ENCODE measurements at regions not wholly inside any gene's neighbourhood (a gene's known extent, or its start where the extent isn't known, plus 50 kb on each side); places are given as distances from the start of the nearest gene placed in this dataset.

DNA sequence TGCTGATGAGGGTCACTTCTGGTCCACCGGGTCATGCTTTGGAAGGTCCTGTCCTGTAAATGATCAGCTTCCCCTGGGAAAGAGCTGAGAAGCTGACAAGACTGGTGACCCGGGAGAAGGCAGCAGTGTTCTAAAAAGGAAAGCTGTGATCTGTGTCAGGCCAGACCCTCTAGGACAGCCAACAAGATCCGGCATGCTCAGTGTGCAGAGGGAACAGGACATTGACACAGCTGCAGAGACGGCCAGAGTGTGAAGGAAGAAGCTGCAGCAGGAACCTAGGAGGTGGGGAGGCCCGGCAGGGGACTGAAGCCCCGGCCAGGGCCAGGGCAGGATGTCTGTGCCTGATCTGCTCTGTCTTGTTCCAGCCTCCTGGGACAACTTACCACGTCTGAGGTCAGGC lies 372.7 kb upstream of the ID2 start:
- H3K36me3 ChIP-seq (ENCODE audit: insufficient read depth, low read depth, low read length) = no peaks in the 10 kb centered on the region
- H3K4me1 ChIP-seq (ENCODE audit: insufficient read depth, low read length) = no peaks in the 10 kb centered on the region
- no peak overlapping the region for H3K9ac ChIP-seq (ENCODE audit: low read depth, low read length)
- no peaks in the 10 kb centered on the region for H3K9me3 ChIP-seq (ENCODE audit: insufficient read depth, low read depth, low read length)
- no peak overlapping the region for H3K4me3 ChIP-seq (ENCODE audit: low read length)
- no peak overlapping the region for H3K27ac ChIP-seq (ENCODE audit: low read length)
- H3K27me3 ChIP-seq (ENCODE audit: insufficient read depth, low read length) = no peaks in the 10 kb centered on the region; the same call in 1 of the 2 replicates

DNA sequence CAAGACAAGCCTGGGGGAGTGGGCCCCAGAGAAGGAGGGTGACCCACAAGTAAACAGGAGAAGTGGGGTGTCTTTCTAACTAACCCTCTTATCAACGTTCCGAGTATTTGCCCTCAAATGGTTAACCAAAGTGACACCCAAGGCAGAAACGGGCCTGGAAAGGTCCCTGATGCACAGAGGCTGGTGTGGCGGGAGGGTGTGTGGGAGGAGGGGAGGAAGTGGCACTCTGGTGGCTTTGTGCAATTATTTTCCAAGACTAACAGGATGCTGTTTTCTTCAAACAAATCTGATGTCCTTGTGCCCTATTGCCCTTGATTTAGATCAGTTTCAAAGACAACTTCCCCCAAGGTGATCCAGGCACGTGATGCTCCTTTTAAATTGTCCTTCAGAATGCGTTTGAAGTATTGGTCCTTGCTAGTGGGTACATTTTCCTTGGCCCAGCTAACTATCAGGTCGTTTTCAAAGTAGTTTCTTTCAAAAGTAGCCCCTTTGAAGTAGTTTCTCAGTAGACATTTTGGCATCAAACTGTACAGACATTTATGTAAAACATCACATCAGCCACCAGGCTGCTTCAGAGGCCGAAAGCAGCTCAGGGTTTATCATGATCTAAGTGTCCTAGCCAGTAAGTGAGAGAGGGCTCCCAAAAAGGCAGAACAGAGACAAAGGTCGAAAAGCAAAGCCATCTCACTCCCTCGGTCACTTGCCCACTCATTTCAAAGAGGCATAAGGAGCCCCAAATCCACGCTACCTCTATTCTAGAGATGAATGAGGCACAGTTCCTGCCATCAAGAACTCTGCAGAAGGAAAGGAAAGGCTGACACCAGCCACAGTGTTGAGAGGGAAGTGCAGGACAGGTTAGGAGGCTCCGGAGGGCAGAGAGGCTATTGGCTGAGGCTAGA lies 371.1 kb upstream of the ID2 start:
- Histone ChIP-seq H3K36me3 (ENCODE audit: insufficient read depth, low read depth, low read length) (no peaks in the 10 kb centered on the region), H3K4me3 (ENCODE audit: low read length) (no peak overlapping the region), H3K9me3 (ENCODE audit: insufficient read depth, low read depth, low read length) (no peaks in the 10 kb centered on the region), H3K4me1 (ENCODE audit: insufficient read depth, low read length) (peaks cover 5% of the 10 kb centered on the region; the same call in 1 of the 2 replicates), H3K9ac (ENCODE audit: low read depth, low read length) (no peak overlapping the region), H3K27ac (ENCODE audit: low read length) (no peak overlapping the region), H3K27me3 (ENCODE audit: insufficient read depth, low read length) (no peaks in the 10 kb centered on the region; the same call in 1 of the 2 replicates)

GRCh38 chr2:8312221-8312620 lies 369.6 kb upstream of the ID2 start:
- Histone ChIP-seq H3K9me3 (ENCODE audit: insufficient read depth, low read depth, low read length) (no peaks in the 10 kb centered on the region), H3K27me3 (ENCODE audit: insufficient read depth, low read length) (no peaks in the 10 kb centered on the region; the same call in 1 of the 2 replicates), H3K4me3 (ENCODE audit: low read length) (no peak overlapping the region), H3K4me1 (ENCODE audit: insufficient read depth, low read length) (peaks cover 7% of the 10 kb centered on the region; the same call in 1 of the 2 replicates), H3K9ac (ENCODE audit: low read depth, low read length) (no peak overlapping the region), H3K27ac (ENCODE audit: low read length) (no peak overlapping the region), H3K36me3 (ENCODE audit: insufficient read depth, low read depth, low read length) (no peaks in the 10 kb centered on the region)

DNA sequence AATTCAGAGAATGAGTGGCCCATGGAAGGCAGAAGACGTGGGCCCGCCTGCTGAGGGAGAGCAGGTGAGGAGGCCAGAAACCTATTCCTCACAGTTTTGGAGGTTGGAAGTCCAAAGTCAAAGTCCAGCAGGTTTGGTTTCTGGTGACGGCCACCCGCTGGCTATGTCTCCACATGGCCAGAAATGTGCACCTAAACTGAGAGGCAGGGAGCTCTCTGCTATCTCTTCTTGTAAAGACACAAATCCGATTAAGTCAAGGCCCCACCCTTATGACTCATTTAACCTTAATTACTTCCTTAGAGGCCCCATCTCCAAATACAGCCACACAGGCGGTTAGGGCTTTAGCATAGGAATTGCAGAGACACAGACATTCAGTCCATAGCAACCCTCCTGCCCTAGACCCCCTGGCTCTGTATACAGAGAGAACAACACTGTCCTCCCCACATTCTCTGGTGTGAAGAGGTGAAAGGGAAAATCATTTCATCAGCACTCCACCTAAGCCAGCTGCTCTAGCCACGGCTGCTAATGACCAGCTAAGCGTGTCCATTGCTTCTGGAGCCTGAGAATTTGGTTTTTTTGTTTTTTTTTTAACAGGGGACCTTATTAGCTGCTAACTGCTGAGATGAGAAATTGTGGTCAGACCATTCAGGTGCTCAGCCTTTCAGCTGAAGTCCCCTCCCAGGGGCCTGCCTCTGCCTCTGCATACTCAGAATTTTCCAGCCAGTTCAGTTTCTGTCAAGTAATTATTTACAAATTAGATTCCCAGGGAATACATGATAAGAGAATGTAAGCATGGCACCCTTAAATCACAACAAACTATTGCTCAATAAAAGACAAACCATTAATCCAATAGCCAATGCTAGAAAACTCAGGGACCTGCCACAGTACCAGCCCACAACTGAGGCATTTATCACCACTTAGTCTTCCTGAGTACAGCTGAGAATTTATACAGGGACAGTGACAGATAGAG lies 368.7 kb upstream of the ID2 start:
- H3K27me3 ChIP-seq (ENCODE audit: insufficient read depth, low read length) = no peaks in the 10 kb centered on the region; the same call in 1 of the 2 replicates
- H3K4me1 ChIP-seq (ENCODE audit: insufficient read depth, low read length) = peaks cover 7% of the 10 kb centered on the region; the same call in 1 of the 2 replicates
- no peak overlapping the region for H3K27ac ChIP-seq (ENCODE audit: low read length)
- no peaks in the 10 kb centered on the region for H3K9me3 ChIP-seq (ENCODE audit: insufficient read depth, low read depth, low read length)
- no peak overlapping the region for H3K9ac ChIP-seq (ENCODE audit: low read depth, low read length)
- no peaks in the 10 kb centered on the region for H3K36me3 ChIP-seq (ENCODE audit: insufficient read depth, low read depth, low read length)
- H3K4me3 ChIP-seq (ENCODE audit: low read length) = no peak overlapping the region

GRCh38 chr2:8314063-8314462 lies 367.8 kb upstream of the ID2 start:
- Histone ChIP-seq H3K4me3 (ENCODE audit: low read length) (no peak overlapping the region), H3K9ac (ENCODE audit: low read depth, low read length) (no peak overlapping the region), H3K27me3 (ENCODE audit: insufficient read depth, low read length) (no peaks in the 10 kb centered on the region)

GRCh38 chr2:8315531-8316165 lies 366.2 kb upstream of the ID2 start:
- H3K4me3 ChIP-seq (ENCODE audit: low read length) = no peak overlapping the region
- no peaks in the 10 kb centered on the region for H3K27me3 ChIP-seq (ENCODE audit: insufficient read depth, low read length)
- H3K9ac ChIP-seq (ENCODE audit: low read depth, low read length) = no peak overlapping the region
- no peaks in the 10 kb centered on the region for H3K36me3 ChIP-seq (ENCODE audit: insufficient read depth, low read depth, low read length)
- no peak overlapping the region for H3K27ac ChIP-seq (ENCODE audit: low read length)
- H3K9me3 ChIP-seq (ENCODE audit: insufficient read depth, low read depth, low read length) = no peaks in the 10 kb centered on the region
- H3K4me1 ChIP-seq (ENCODE audit: insufficient read depth, low read length) = peaks cover 13% of the 10 kb centered on the region; the same call in 1 of the 2 replicates

More at GRCh38 chr2:8314063-8314462, 367.8 kb upstream of the ID2 start:
- Histone ChIP-seq H3K36me3 (ENCODE audit: insufficient read depth, low read depth, low read length) (no peaks in the 10 kb centered on the region), H3K27ac (ENCODE audit: low read length) (no peak overlapping the region), H3K4me1 (ENCODE audit: insufficient read depth, low read length) (peaks cover 13% of the 10 kb centered on the region; the same call in 1 of the 2 replicates), H3K9me3 (ENCODE audit: insufficient read depth, low read depth, low read length) (no peaks in the 10 kb centered on the region)

DNA sequence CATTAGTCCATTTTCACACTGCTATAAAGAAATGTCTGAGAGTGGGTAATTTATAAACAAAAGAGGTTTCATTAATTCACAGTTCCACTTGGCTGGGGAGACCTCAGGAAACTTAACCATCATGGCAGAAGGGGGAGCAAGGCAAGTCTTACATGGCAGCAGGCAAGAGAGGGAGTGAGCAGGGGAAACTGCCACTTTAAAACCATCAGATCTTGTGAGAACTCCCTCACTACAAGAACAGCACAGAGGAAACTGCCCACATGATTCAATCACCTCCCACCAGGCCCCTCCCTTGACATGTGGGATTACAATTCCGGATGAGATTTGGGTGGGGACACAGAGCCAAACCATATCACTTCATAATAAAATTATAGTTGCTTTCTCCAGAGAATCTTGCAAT lies 365.5 kb upstream of the ID2 start:
- Histone ChIP-seq H3K27ac (ENCODE audit: low read length) (no peak overlapping the region), H3K9me3 (ENCODE audit: insufficient read depth, low read depth, low read length) (no peaks in the 10 kb centered on the region), H3K4me3 (ENCODE audit: low read length) (no peak overlapping the region), H3K4me1 (ENCODE audit: insufficient read depth, low read length) (peaks cover 13% of the 10 kb centered on the region; the same call in 1 of the 2 replicates), H3K36me3 (ENCODE audit: insufficient read depth, low read depth, low read length) (no peaks in the 10 kb centered on the region), H3K9ac (ENCODE audit: low read depth, low read length) (no peak overlapping the region), H3K27me3 (ENCODE audit: insufficient read depth, low read length) (no peaks in the 10 kb centered on the region)

GRCh38 chr2:8317418-8317817 lies 364.4 kb upstream of the ID2 start:
- Histone ChIP-seq H3K4me3 (ENCODE audit: low read length) (no peak overlapping the region), H3K9me3 (ENCODE audit: insufficient read depth, low read depth, low read length) (no peaks in the 10 kb centered on the region), H3K9ac (ENCODE audit: low read depth, low read length) (no peak overlapping the region)

DNA sequence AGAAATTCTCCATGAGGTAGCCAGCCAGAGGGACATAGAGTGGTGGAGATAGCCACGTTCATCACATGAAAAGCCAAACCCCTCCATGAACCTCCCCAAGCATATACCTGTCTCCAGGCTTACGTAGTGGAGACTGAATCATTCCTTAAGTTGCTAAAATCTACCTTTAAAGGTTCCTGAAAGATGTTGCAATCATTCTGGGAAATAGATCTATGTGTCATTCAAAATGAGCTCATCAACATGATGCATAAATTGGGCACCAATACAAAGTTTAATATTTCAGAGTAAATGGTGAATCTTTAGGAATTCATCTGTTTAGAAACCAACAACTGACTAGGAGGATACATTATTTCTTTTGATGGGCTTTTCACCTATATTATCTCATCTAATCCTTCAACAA lies 362.6 kb upstream of the ID2 start:
- Histone ChIP-seq H3K36me3 (ENCODE audit: insufficient read depth, low read depth, low read length) (no peaks in the 10 kb centered on the region), H3K9ac (ENCODE audit: low read depth, low read length) (no peak overlapping the region), H3K4me3 (ENCODE audit: low read length) (no peak overlapping the region), H3K4me1 (ENCODE audit: insufficient read depth, low read length) (peaks cover 13% of the 10 kb centered on the region; the same call in 1 of the 2 replicates), H3K27ac (ENCODE audit: low read length) (no peak overlapping the region), H3K27me3 (ENCODE audit: insufficient read depth, low read length) (no peaks in the 10 kb centered on the region), H3K9me3 (ENCODE audit: insufficient read depth, low read depth, low read length) (no peaks in the 10 kb centered on the region)

More at GRCh38 chr2:8317418-8317817, 364.4 kb upstream of the ID2 start:
- Histone ChIP-seq H3K4me1 (ENCODE audit: insufficient read depth, low read length) (peaks cover 13% of the 10 kb centered on the region; the same call in 1 of the 2 replicates), H3K27me3 (ENCODE audit: insufficient read depth, low read length) (no peaks in the 10 kb centered on the region), H3K27ac (ENCODE audit: low read length) (no peak overlapping the region), H3K36me3 (ENCODE audit: insufficient read depth, low read depth, low read length) (no peaks in the 10 kb centered on the region)

GRCh38 chr2:8320311-8321066 lies 361.4 kb upstream of the ID2 start:
- peaks cover 12% of the 10 kb centered on the region; the same call in 1 of the 2 replicates for H3K4me1 ChIP-seq (ENCODE audit: insufficient read depth, low read length)
- H3K9ac ChIP-seq (ENCODE audit: low read depth, low read length) = no peak overlapping the region
- no peaks in the 10 kb centered on the region for H3K36me3 ChIP-seq (ENCODE audit: insufficient read depth, low read depth, low read length)
- no peak overlapping the region for H3K4me3 ChIP-seq (ENCODE audit: low read length)
- no peak overlapping the region for H3K27ac ChIP-seq (ENCODE audit: low read length)
- H3K9me3 ChIP-seq (ENCODE audit: insufficient read depth, low read depth, low read length) = no peaks in the 10 kb centered on the region
- H3K27me3 ChIP-seq (ENCODE audit: insufficient read depth, low read length) = no peaks in the 10 kb centered on the region
